Trophoblast cell (in vitro differentiated cells and primary cell): ENCODE measurements at regions not wholly inside any gene's neighbourhood (a gene's known extent, or its start where the extent isn't known, plus 50 kb on each side); places are given as distances from the start of the nearest gene placed in this dataset.

Experiments
- DNase-seq, 2 donors: peaks; one replicate each; pipeline ENCODE4 v3.0.0-alpha.2; 2016
- H2AFZ ChIP-seq: 2 replicates; pipeline ENCODE4 v1.6.1; 2013; ENCODE audit warnings: low read length, moderate library complexity, mild to moderate bottlenecking; ENCODE audit not compliant: insufficient read depth, poor library complexity
- H2AK5ac ChIP-seq: 2 replicates; pipeline ENCODE4 v1.6.1; 2013; ENCODE audit warnings: mild to moderate bottlenecking, low read length
- H2BK120ac ChIP-seq: 2 replicates; pipeline ENCODE4 v1.6.1; 2013; ENCODE audit warnings: low read length, mild to moderate bottlenecking, moderate library complexity; ENCODE audit not compliant: insufficient read depth, poor library complexity
- H2BK12ac ChIP-seq: 2 replicates; pipeline ENCODE4 v1.6.1; 2013; ENCODE audit warnings: mild to moderate bottlenecking, low read length, moderate library complexity
- H2BK5ac ChIP-seq: 2 replicates; pipeline ENCODE4 v1.6.1; 2013; ENCODE audit warnings: low read length, low read depth, moderate library complexity, mild to moderate bottlenecking; ENCODE audit not compliant: poor library complexity
- H3K14ac ChIP-seq: 2 replicates; pipeline ENCODE4 v1.6.1; 2013; ENCODE audit warnings: mild to moderate bottlenecking, low read length
- H3K18ac ChIP-seq: 2 replicates; pipeline ENCODE4 v1.6.1; 2013; ENCODE audit warnings: mild to moderate bottlenecking, low read length
- H3K23ac ChIP-seq: 2 replicates; pipeline ENCODE4 v1.6.1; 2013; ENCODE audit warnings: low read length
- H3K27ac ChIP-seq: 2 replicates; pipeline ENCODE4 v1.5.1; 2013; ENCODE audit warnings: low read depth, mild to moderate bottlenecking, inconsistent platforms, low read length, moderate library complexity
- H3K27me3 ChIP-seq: 2 replicates; pipeline ENCODE4 v1.6.1; 2013; ENCODE audit warnings: inconsistent platforms, mild to moderate bottlenecking, low read length, moderate library complexity; ENCODE audit not compliant: insufficient read depth
- H3K36me3 ChIP-seq, 2 experiments: 1 replicate in 1 of 2; 2 replicates in 1 of 2; pipeline ENCODE4 v1.6.1; 2013; ENCODE audit warnings: low read length in 2 of 2, mild to moderate bottlenecking in 2 of 2, moderate library complexity in 1 of 2; ENCODE audit not compliant: insufficient read depth in 2 of 2, control insufficient read depth in 1 of 2
- H3K4ac ChIP-seq: 2 replicates; pipeline ENCODE4 v1.6.1; 2013; ENCODE audit warnings: low read depth, mild to moderate bottlenecking, low read length, moderate library complexity
- H3K4me1 ChIP-seq, 2 experiments: 1 replicate in 1 of 2; 2 replicates in 1 of 2; pipeline ENCODE4 v1.6.1; 2013; ENCODE audit warnings: low read length in 2 of 2, mild to moderate bottlenecking in 2 of 2, moderate library complexity in 1 of 2; ENCODE audit not compliant: insufficient read depth in 2 of 2, control insufficient read depth in 1 of 2
- H3K4me2 ChIP-seq: 2 replicates; pipeline ENCODE4 v1.6.1; 2013; ENCODE audit warnings: inconsistent platforms, mild to moderate bottlenecking, low read length, moderate library complexity
- H3K4me3 ChIP-seq: 2 replicates; pipeline ENCODE4 v1.5.1; 2013; ENCODE audit warnings: mild to moderate bottlenecking, low read depth, low read length, inconsistent platforms
- H3K79me1 ChIP-seq: one replicate; pipeline ENCODE4 v1.6.1; 2013; ENCODE audit warnings: low read length
- H3K79me2 ChIP-seq: 2 replicates; pipeline ENCODE4 v1.6.1; 2013; ENCODE audit warnings: low read length, mild to moderate bottlenecking; ENCODE audit not compliant: control insufficient read depth, insufficient read depth, poor library complexity
- H3K9ac ChIP-seq: 2 replicates; pipeline ENCODE4 v1.6.1; 2013; ENCODE audit warnings: mild to moderate bottlenecking, low read length
- H3K9me3 ChIP-seq: 2 replicates; pipeline ENCODE4 v1.6.1; 2013; ENCODE audit warnings: low read depth, mild to moderate bottlenecking, control low read depth, inconsistent platforms, low read length; ENCODE audit not compliant: insufficient read depth
- H4K12ac ChIP-seq: 2 replicates; pipeline ENCODE4 v1.6.1; 2013; ENCODE audit warnings: low read depth, mild to moderate bottlenecking, low read length, moderate library complexity
- H4K8ac ChIP-seq: 2 replicates; pipeline ENCODE4 v1.6.1; 2013; ENCODE audit warnings: low read depth, mild to moderate bottlenecking, low read length, moderate library complexity
- H4K91ac ChIP-seq: one replicate; pipeline ENCODE4 v1.6.1; 2013; ENCODE audit warnings: low read depth, mild to moderate bottlenecking, low read length, moderate library complexity
- WGBS: extraction: QIAGEN DNeasy Blood & Tissue Kit; methylation state at CpG from one replicate; pipeline ENCODE4 v1.1.7; 2013; ENCODE audit warnings: missing lambda C conversion rate; ENCODE audit not compliant: insufficient read length, insufficient coverage; ENCODE audit errors: extremely low coverage; 5-methylcytosine and 5-hydroxymethylcytosine counted together

DNA sequence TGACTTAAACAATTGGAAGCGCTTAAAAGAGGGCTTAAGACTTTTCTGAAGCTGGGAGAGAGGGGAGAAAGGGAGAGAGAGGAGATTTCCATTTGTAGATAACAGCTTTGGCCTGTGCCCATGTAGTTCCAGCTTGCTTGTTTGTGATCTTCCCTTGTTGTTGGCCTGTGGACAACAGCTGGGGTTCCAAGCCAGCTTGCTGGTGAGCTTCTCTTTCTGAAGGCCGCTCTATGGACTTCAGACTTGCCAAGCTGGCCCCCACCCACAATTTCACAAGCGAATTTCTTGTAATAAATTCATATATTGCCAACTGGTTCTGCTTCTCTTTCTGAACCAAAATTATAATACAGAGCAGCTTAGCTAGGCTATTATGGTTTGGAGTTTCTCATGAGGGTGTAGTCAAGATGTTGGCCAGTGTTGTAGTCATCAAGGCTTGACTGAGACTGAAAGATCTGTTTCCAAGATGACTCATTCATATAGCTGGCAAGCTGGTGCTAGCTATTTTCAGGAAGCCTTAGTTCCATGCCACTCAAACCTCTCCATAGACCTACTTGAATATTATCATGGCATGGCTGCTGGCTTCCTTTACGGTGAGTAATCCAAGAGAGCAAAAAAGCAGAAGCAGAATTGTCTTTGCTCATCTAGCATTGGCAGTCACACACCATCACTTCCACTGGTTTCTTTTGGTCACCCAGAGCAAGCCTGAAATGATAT, 89.4 kb downstream of the ATP23 start:
- H3K18ac ChIP-seq = no peak overlapping the region
- no peaks in the 10 kb centered on the region for H3K36me3 ChIP-seq
- H2BK120ac ChIP-seq = no peak overlapping the region
- H3K79me2 ChIP-seq = no peaks in the 10 kb centered on the region
- no peak overlapping the region for H2AK5ac ChIP-seq
- H3K23ac ChIP-seq = no peak overlapping the region
- no peaks in the 10 kb centered on the region for H3K4me1 ChIP-seq
- no peak overlapping the region for H4K91ac ChIP-seq
- H3K9me3 ChIP-seq = peaks cover 10% of the 10 kb centered on the region
- H3K4me2 ChIP-seq = no peak overlapping the region
- H3K79me1 ChIP-seq = no peaks in the 10 kb centered on the region
- DNase-seq = no peak
- no peak overlapping the region for H2BK5ac ChIP-seq
- no peaks in the 10 kb centered on the region for H3K27me3 ChIP-seq
- no peak overlapping the region for H4K8ac ChIP-seq
- H3K27ac ChIP-seq = no peak overlapping the region
- no peak overlapping the region for H4K12ac ChIP-seq
- H3K4ac ChIP-seq = no peak overlapping the region
- WGBS = no CpG with 5 or more reads among the region's 4 CpGs
- no peak overlapping the region for H2BK12ac ChIP-seq
- no peak overlapping the region for H3K4me3 ChIP-seq
- H3K14ac ChIP-seq = no peak overlapping the region
- no peak overlapping the region for H3K9ac ChIP-seq
- H2AFZ ChIP-seq = no peak overlapping the region

- no peak overlapping the region for H2BK5ac ChIP-seq
- no CpG with 5 or more reads among the region's 3 CpGs for WGBS
Measured at GRCh38 chr12:58032156-58032555, 90.8 kb downstream of the ATP23 start.

GRCh38 chr12:58033831-58034230, 92.5 kb downstream of the ATP23 start:
- Histone ChIP-seq H3K9ac (no peak overlapping the region), H3K4ac (no peak overlapping the region), H3K4me3 (no peak overlapping the region), H2BK120ac (no peak overlapping the region), H4K12ac (no peak overlapping the region), H2AFZ (no peak overlapping the region), H3K18ac (no peak overlapping the region), H4K8ac (no peak overlapping the region), H3K4me1 (no peaks in the 10 kb centered on the region), H2BK5ac (no peak overlapping the region), H2AK5ac (no peak overlapping the region), H3K27me3 (no peaks in the 10 kb centered on the region), H3K4me2 (no peak overlapping the region), H3K14ac (no peak overlapping the region), H3K23ac (no peak overlapping the region), H3K9me3 (peaks cover 11% of the 10 kb centered on the region), H3K79me1 (no peaks in the 10 kb centered on the region), H3K36me3 (no peaks in the 10 kb centered on the region), H4K91ac (no peak overlapping the region), H3K27ac (no peak overlapping the region), H2BK12ac (no peak overlapping the region), H3K79me2 (no peaks in the 10 kb centered on the region)
- no peak for DNase-seq

More at GRCh38 chr12:58032156-58032555, 90.8 kb downstream of the ATP23 start:
- Histone ChIP-seq H3K4me1 (no peaks in the 10 kb centered on the region), H4K12ac (no peak overlapping the region), H3K4me2 (no peak overlapping the region), H4K91ac (no peak overlapping the region), H4K8ac (no peak overlapping the region), H3K4me3 (no peak overlapping the region), H3K27me3 (no peaks in the 10 kb centered on the region), H2AFZ (no peak overlapping the region), H2AK5ac (no peak overlapping the region), H2BK120ac (no peak overlapping the region), H3K27ac (no peak overlapping the region), H2BK12ac (no peak overlapping the region), H3K14ac (no peak overlapping the region), H3K9me3 (peaks cover 11% of the 10 kb centered on the region), H3K79me1 (no peaks in the 10 kb centered on the region), H3K4ac (no peak overlapping the region), H3K18ac (no peak overlapping the region), H3K23ac (no peak overlapping the region), H3K79me2 (no peaks in the 10 kb centered on the region), H3K9ac (no peak overlapping the region), H3K36me3 (no peaks in the 10 kb centered on the region)
- DNase-seq = no peak

- Histone ChIP-seq H2BK120ac (no peak overlapping the region), H3K4me1 (no peaks in the 10 kb centered on the region), H3K9ac (no peak overlapping the region), H3K23ac (no peak overlapping the region), H3K79me2 (no peaks in the 10 kb centered on the region), H2AFZ (no peak overlapping the region), H4K91ac (no peak overlapping the region), H3K4me2 (no peak overlapping the region), H3K18ac (no peak overlapping the region), H3K9me3 (peaks cover 11% of the 10 kb centered on the region), H3K27me3 (no peaks in the 10 kb centered on the region), H4K8ac (no peak overlapping the region), H3K4ac (no peak overlapping the region), H3K79me1 (no peaks in the 10 kb centered on the region), H3K14ac (no peak overlapping the region), H4K12ac (no peak overlapping the region), H2BK5ac (no peak overlapping the region), H2AK5ac (no peak overlapping the region), H2BK12ac (no peak overlapping the region), H3K27ac (no peak overlapping the region), H3K4me3 (no peak overlapping the region), H3K36me3 (no peaks in the 10 kb centered on the region)
- no CpG with 5 or more reads among the region's 3 CpGs for WGBS
- DNase-seq = no peak
Measured at GRCh38 chr12:58034311-58034710, 92.9 kb downstream of the ATP23 start.
